ENCODE measurements at regions not wholly inside any gene's neighbourhood (a gene's known extent, or its start where the extent isn't known, plus 50 kb on each side); places are given as distances from the start of the nearest gene placed in this dataset.

GRCh38 chr3:24802614-24803013 is 308.0 kb upstream of the THRB start:
- in situ Hi-C loops (cut with MboI; ENCODE audit: low sequenced_read_pairs) (no loop called here), intact Hi-C loops (cut with micrococcal nuclease) (no loop called here), dilution Hi-C loops (cut with HindIII; ENCODE audit: low sequenced_read_pairs, unreplicated experiment) (no loop called here)
- ChIA-PET POLR2A (ENCODE audit: unreplicated experiment) (no interaction called here), CTCF (no interaction called here)
- Histone ChIP-seq H3K36me3 (ENCODE audit: control insufficient read depth, insufficient read depth, low read length) (no peaks in the 10 kb centered on the region), H3K56ac (ENCODE audit: extremely low read depth, insufficient read depth, low read length) (no peak overlapping the region), H3K9me1 (ENCODE audit: insufficient read depth, low read length) (no peaks in the 10 kb centered on the region), H2BK120ac (ENCODE audit: low read depth, low read length) (no peak overlapping the region), H3K4ac (ENCODE audit: low read depth, low read length) (no peak overlapping the region), H4K91ac (ENCODE audit: insufficient read depth, low read depth, low read length) (no peak overlapping the region), H3K9ac (ENCODE audit: low read depth, low read length) (no peak overlapping the region), H4K20me1 (ENCODE audit: insufficient read depth, low read length) (no peaks in the 10 kb centered on the region), H3K18ac (ENCODE audit: low read depth, low read length) (no peak overlapping the region), H3K23ac (ENCODE audit: low read depth, low read length) (no peak overlapping the region), H2AK9ac (replicated peaks; ENCODE audit: low read depth, low read length, poor library complexity) (no peak overlapping the region), H3K27me3 (ENCODE audit: control insufficient read depth, insufficient read depth, low read length) (no peaks in the 10 kb centered on the region), H2AK5ac (ENCODE audit: low read depth, low read length) (no peak overlapping the region), H2AFZ (replicated peaks; ENCODE audit: low read length, poor library complexity) (no peak overlapping the region), H3K27ac (ENCODE audit: insufficient read depth, low read length) (no peak overlapping the region), H4K8ac (ENCODE audit: low read depth in 2 of 2, low read length in 2 of 2) (no peak overlapping the region), H3K4me2 (ENCODE audit: low read depth, low read length) (no peak overlapping the region), H3K14ac (replicated peaks; ENCODE audit: low read depth, low read length) (no peak overlapping the region), H3K79me1 (ENCODE audit: low read depth in 1 of 2, low read length in 2 of 2) (no peaks in the 10 kb centered on the region), H2BK20ac (ENCODE audit: low read depth, low read length) (no peak overlapping the region), H3K4me1 (ENCODE audit: control insufficient read depth, insufficient read depth, low read length) (no peaks in the 10 kb centered on the region), H3K4me3 (ENCODE audit: insufficient read depth, low read depth, low read length) (no peak overlapping the region), H2BK5ac (ENCODE audit: low read depth, low read length, poor library complexity, severe bottlenecking) (no peak overlapping the region), H2BK15ac (ENCODE audit: low read depth, low read length) (no peak overlapping the region), H4K5ac (ENCODE audit: low read depth, low read length) (no peak overlapping the region), H3K9me3 (ENCODE audit: control insufficient read depth, insufficient read depth, low read length) (no peaks in the 10 kb centered on the region)
- no CpG with 5 or more reads among the region's 2 CpGs for WGBS, 2 experiments (ENCODE audit: extremely low coverage in 2 of 2, insufficient read length in 1 of 2)
- no peak for DNase-seq
- no TSS peak for BruUV-seq (replicated peaks)
- no peak for ATAC-seq (ENCODE audit: low read depth)
- TF ChIP-seq FOS (IDR thresholded peaks at IDR 0.05; ENCODE audit: low read depth, low read length), result no peak
- TF ChIP-seq CEBPB (IDR thresholded peaks at IDR 0.05; ENCODE audit: low read depth, low read length), result no peak
- no peak for TF ChIP-seq RAD21 (IDR thresholded peaks at IDR 0.05; ENCODE audit: low read length)
- TF ChIP-seq ELK1 (IDR thresholded peaks at IDR 0.05; ENCODE audit: borderline replicate concordance, low read depth, low read length), result no peak
- TF ChIP-seq USF2 (IDR thresholded peaks at IDR 0.05; ENCODE audit: low read depth, low read length), result no peak
- no peak for TF ChIP-seq MXI1 (IDR thresholded peaks at IDR 0.05; ENCODE audit: borderline replicate concordance, low read depth, low read length)
- no peak for TF ChIP-seq RFX5 (IDR thresholded peaks at IDR 0.05; ENCODE audit: low read depth, low read length)
- no peak for TF ChIP-seq NFE2L2 (IDR thresholded peaks at IDR 0.05; ENCODE audit: low read depth, low read length)
- no peak for TF ChIP-seq SMC3 (IDR thresholded peaks at IDR 0.05; ENCODE audit: low read depth, low read length)
- no peak for TF ChIP-seq CHD1 (IDR thresholded peaks at IDR 0.05; ENCODE audit: low read depth, low read length)
- TF ChIP-seq POLR2A (IDR thresholded peaks at IDR 0.05; ENCODE audit: low read depth, low read length), result no peak
- TF ChIP-seq MAFK (IDR thresholded peaks at IDR 0.05; ENCODE audit: low read depth, low read length), result no peak
- no peak for TF ChIP-seq MAZ (IDR thresholded peaks at IDR 0.05; ENCODE audit: borderline replicate concordance, low read depth, low read length)
- no peak for TF ChIP-seq CTCF (conservative IDR thresholded peaks at IDR 0.05; ENCODE audit: low read depth, low read length)
- TF ChIP-seq RCOR1 (IDR thresholded peaks at IDR 0.05; ENCODE audit: insufficient replicate concordance, low read length), result no peak
- no peak for TF ChIP-seq BHLHE40 (IDR thresholded peaks at IDR 0.05; ENCODE audit: low read depth, low read length)
